ENCODE measurements at regions not wholly inside any gene's neighbourhood (a gene's known extent, or its start where the extent isn't known, plus 50 kb on each side); places are given as distances from the start of the nearest gene placed in this dataset.

- DNase-seq (ENCODE audit: low spot score) = peak; percentile 40
Observed at GRCh38 chr1:220363196-220363837, 91.1 kb upstream of the RAB3GAP2 start.

GRCh38 chr1:220356981-220357850 is 85.0 kb upstream of the RAB3GAP2 start:
- DNase-seq (ENCODE audit: low spot score) = no peak

GRCh38 chr1:220353229-220354012 is 81.2 kb upstream of the RAB3GAP2 start:
- no peak for DNase-seq (ENCODE audit: low spot score)

- DNase-seq (ENCODE audit: low spot score) = no peak
Observed at GRCh38 chr1:220348211-220348610, 76.0 kb upstream of the RAB3GAP2 start.

GRCh38 chr1:220347654-220348175 is 75.5 kb upstream of the RAB3GAP2 start:
- DNase-seq (ENCODE audit: low spot score) = no peak

GRCh38 chr1:220344745-220345144 is 72.5 kb upstream of the RAB3GAP2 start:
- no peak for DNase-seq (ENCODE audit: low spot score)

- DNase-seq (ENCODE audit: low spot score) = no peak
Observed at GRCh38 chr1:220342853-220343252, 70.6 kb upstream of the RAB3GAP2 start.

GRCh38 chr1:220341126-220341525 is 68.9 kb upstream of the RAB3GAP2 start:
- peak; percentile 6 for DNase-seq (ENCODE audit: low spot score)

GRCh38 chr1:220339581-220339980 is 67.3 kb upstream of the RAB3GAP2 start:
- no peak for DNase-seq (ENCODE audit: low spot score)

- no peak for DNase-seq (ENCODE audit: low spot score)
Observed at GRCh38 chr1:220338759-220339158, 66.5 kb upstream of the RAB3GAP2 start.

- DNase-seq (ENCODE audit: low spot score) = no peak
Observed at GRCh38 chr1:220336391-220337031, 64.3 kb upstream of the RAB3GAP2 start.

GRCh38 chr1:220335668-220336067 is 63.4 kb upstream of the RAB3GAP2 start:
- DNase-seq (ENCODE audit: low spot score) = no peak

GRCh38 chr1:220331318-220331717 is 59.1 kb upstream of the RAB3GAP2 start:
- no peak for DNase-seq (ENCODE audit: low spot score)

GRCh38 chr1:220330265-220330664 is 58.0 kb upstream of the RAB3GAP2 start:
- DNase-seq (ENCODE audit: low spot score) = peak; percentile 66

- DNase-seq (ENCODE audit: low spot score) = no peak
Observed at GRCh38 chr1:220327106-220327505, 54.9 kb upstream of the RAB3GAP2 start.

- DNase-seq (ENCODE audit: low spot score) = peak; percentile 65
Observed at GRCh38 chr1:220326578-220326977, 54.3 kb upstream of the RAB3GAP2 start.

GRCh38 chr1:220325306-220325995 is 53.2 kb upstream of the RAB3GAP2 start:
- DNase-seq (ENCODE audit: low spot score) = no peak

- no peak for DNase-seq (ENCODE audit: low spot score)
Observed at GRCh38 chr1:220323717-220324116, 51.5 kb upstream of the RAB3GAP2 start.

GRCh38 chr1:220322570-220322969 is 50.3 kb upstream of the RAB3GAP2 start:
- DNase-seq (ENCODE audit: low spot score) = no peak

Data from umbilical cord (tissue), 1 donor.